K562 (cell line): ENCODE measurements at regions not wholly inside any gene's neighbourhood (a gene's known extent, or its start where the extent isn't known, plus 50 kb on each side); places are given as distances from the start of the nearest gene placed in this dataset.

Source experiments
- ATAC-seq: fragments of 200-7000 bp; cut with Tn5 transposase; 3 replicates; pipeline ENCODE4 v1.9.1; 2020; ENCODE audit warnings: moderate library complexity
- BruUV-seq: library from RNA; stranded (reverse); fragments of 400-500 nt; replicated peaks from 2 replicates; lab custom pipeline; 2021; lab: Mats Ljungman, UMichigan
- CTCF ChIA-PET: fragments of 300-600 bp; formaldehyde crosslinking; extraction: SDS; loops from one replicate; lab custom pipeline; 2021; ENCODE audit warnings: low intra/inter-chr PET ratio; lab: Yijun Ruan, JAX
- POLR2A ChIA-PET: fragments of 300-600, 350-650 bp; sonication (Branson Sonifier 250); formaldehyde crosslinking; extraction: SDS; loops from one replicate; lab custom pipeline; 2021; ENCODE audit warnings: antibody characterized with exemption, inconsistent platforms; lab: Yijun Ruan, JAX
- DNase-seq, 4 experiments: peaks; one replicate each; pipeline versions ENCODE4 v3.0.0 to v3.0.0-alpha.2; 2011 to 2018; ENCODE audit warnings: low spot score in 3 of 4, mixed read lengths in 3 of 4; ENCODE audit errors: extremely low read depth in 1 of 4
- FAIRE-seq: peaks from 2 replicates; lab custom pipeline; 2011; peaks lifted over from hg19 to GRCh38; lab: Jason Lieb, UNC
- H2AFZ ChIP-seq: 2 replicates; pipeline ENCODE4 v1.6.0; 2011; ENCODE audit warnings: low read depth, low read length, control low read depth, inconsistent platforms
- H3K27ac ChIP-seq: fragments of 200-600 bp; 3 replicates; pipeline ENCODE4 v1.8.0; 2011; ENCODE audit warnings: low read depth, mild to moderate bottlenecking, control low read depth, inconsistent platforms, low read length, moderate library complexity, mixed read lengths; ENCODE audit errors: extremely low read depth
- H3K27me3 ChIP-seq, 2 experiments: fragments of 300-600 bp in 1 of 2; 2 replicates in 1 of 2; 3 replicates in 1 of 2; pipeline versions ENCODE4 v1.6.0 to v1.8.0; 2011; ENCODE audit warnings: inconsistent platforms in 2 of 2, low read length in 2 of 2, mild to moderate bottlenecking in 1 of 2, mixed read lengths in 1 of 2, moderate library complexity in 1 of 2; ENCODE audit not compliant: control insufficient read depth in 2 of 2, insufficient read depth in 2 of 2
- H3K36me3 ChIP-seq: fragments of 300-600 bp; 3 replicates; pipeline ENCODE4 v1.8.0; 2011; ENCODE audit warnings: mild to moderate bottlenecking, low read length, inconsistent platforms; ENCODE audit not compliant: control insufficient read depth, insufficient read depth
- H3K4me1 ChIP-seq, 2 experiments: fragments of 200-600 bp in 1 of 2; replicated peaks in 1 of 2; 2 replicates in 1 of 2; 3 replicates in 1 of 2; pipeline versions ENCODE4 v1.5.1 to v1.8.0; 2011; ENCODE audit warnings: inconsistent platforms in 2 of 2, low read length in 2 of 2, mild to moderate bottlenecking in 1 of 2, mixed read lengths in 1 of 2, moderate library complexity in 1 of 2; ENCODE audit not compliant: control insufficient read depth in 2 of 2, insufficient read depth in 2 of 2
- H3K4me2 ChIP-seq: 2 replicates; pipeline ENCODE4 v1.6.1; 2011; ENCODE audit warnings: low read length, control low read depth, inconsistent platforms, mixed read lengths; ENCODE audit not compliant: insufficient read depth
- H3K4me3 ChIP-seq: fragments of 200-600 bp; sonication (generic), shearing (Covaris generic); 2 replicates; pipeline ENCODE4 v1.5.1; 2016; ENCODE audit warnings: control low read depth, inconsistent platforms
- H3K79me2 ChIP-seq: fragments of 200-600 bp; 3 replicates; pipeline ENCODE4 v1.8.0; 2011; ENCODE audit warnings: low read length, inconsistent platforms; ENCODE audit not compliant: control insufficient read depth, insufficient read depth
- H3K9ac ChIP-seq, 2 experiments: 2 replicates each; pipeline versions ENCODE4 v1.6.0 to v1.6.1; 2011; ENCODE audit warnings: low read depth in 2 of 2, low read length in 2 of 2, control low read depth in 1 of 2, inconsistent platforms in 1 of 2, mild to moderate bottlenecking in 1 of 2, mixed read lengths in 1 of 2; ENCODE audit not compliant: insufficient read depth in 1 of 2
- H3K9me1 ChIP-seq: one replicate; pipeline ENCODE4 v1.6.0; 2011; ENCODE audit warnings: inconsistent platforms, mild to moderate bottlenecking, low read length, moderate library complexity; ENCODE audit not compliant: control insufficient read depth, insufficient read depth
- H3K9me3 ChIP-seq: replicated peaks from 2 replicates; pipeline ENCODE4 v1.5.1; 2011; ENCODE audit warnings: low read depth, low read length, inconsistent platforms; ENCODE audit not compliant: control insufficient read depth, insufficient read depth
- H4K20me1 ChIP-seq: replicated peaks from 2 replicates; pipeline ENCODE4 v1.6.1; 2011; ENCODE audit warnings: low read length, inconsistent platforms, mixed read lengths; ENCODE audit not compliant: control insufficient read depth, insufficient read depth
- ARID1B ChIP-seq: fragments of 450-650 bp; IDR thresholded peaks from 2 replicates; pipeline ENCODE4 v1.6.1; 2016; ENCODE audit warnings: antibody characterized with exemption, mild to moderate bottlenecking, inconsistent platforms
- ETS1 ChIP-seq: conservative IDR thresholded peaks from 2 replicates; pipeline ENCODE4 v1.6.1; 2011; ENCODE audit warnings: low read depth, mild to moderate bottlenecking, low read length; ENCODE audit not compliant: control insufficient read depth
- KAT7 ChIP-seq: sonication (generic); formaldehyde crosslinking; IDR thresholded peaks from 2 replicates; pipeline ENCODE4 v1.8.0; 2022; ENCODE audit warnings: missing genetic modification reagents, mild to moderate bottlenecking, borderline replicate concordance
- MLX ChIP-seq, 2 experiments: fragments of 450-650 bp in 1 of 2; sonication (generic) in 1 of 2; formaldehyde crosslinking; conservative IDR thresholded peaks; 2 replicates each; pipeline versions ENCODE4 v1.4.0 to v1.8.1; 2020 to 2022; ENCODE audit warnings: mild to moderate bottlenecking in 1 of 2, missing genetic modification reagents in 1 of 2
- POLR2B ChIP-seq: fragments of 450-650 bp; IDR thresholded peaks from 2 replicates; pipeline ENCODE4 v1.6.1; 2018; ENCODE audit warnings: low read depth; ENCODE audit not compliant: partially characterized antibody
- PTTG1 ChIP-seq: fragments of 450-650 bp; IDR thresholded peaks from 2 replicates; pipeline ENCODE4 v1.6.1; 2016; ENCODE audit warnings: low read depth, mild to moderate bottlenecking, missing genetic modification characterization, missing compliant biosample characterization
- STAG1 ChIP-seq: sonication (generic); formaldehyde crosslinking; IDR thresholded peaks from 2 replicates; pipeline ENCODE4 v1.5.0; 2020; ENCODE audit warnings: missing genetic modification reagents, borderline replicate concordance
- USF2 ChIP-seq: sonication (generic); formaldehyde crosslinking; IDR thresholded peaks from 2 replicates; pipeline ENCODE4 v1.5.0; 2020; ENCODE audit warnings: missing genetic modification reagents
- ZNF280B ChIP-seq: fragments of 250-450 bp; sonication (Bioruptor Pico); IDR thresholded peaks from 2 replicates; pipeline ENCODE4 v1.5.1; 2021; ENCODE audit warnings: mild to moderate bottlenecking
- ZNF583 ChIP-seq: fragments of 250-450 bp; sonication (Bioruptor Pico); IDR thresholded peaks from 2 replicates; pipeline ENCODE4 v1.4.0; 2020
- WGBS: fragments of 100-300 bp; shearing (Covaris generic); methylation state at CpG from one replicate; pipeline ENCODE4 v1.1.6; 2016; ENCODE audit warnings: low coverage, mixed read lengths; ENCODE audit not compliant: insufficient coverage; ENCODE audit errors: missing lambda C conversion rate; 5-methylcytosine and 5-hydroxymethylcytosine counted together
- in situ Hi-C: fragments of 300-500 bp; cut with MboI; formaldehyde crosslinking; loops from 4 replicates; pipeline ENCODE4 v1.15.0; 2018; ENCODE audit warnings: inconsistent platforms, mixed read lengths
- intact Hi-C: fragments of 100-400 bp; cut with micrococcal nuclease; formaldehyde crosslinking; loops from 2 replicates; pipeline ENCODE4 v1.14.2; 2022

- FAIRE-seq, result no peak
- WGBS, result 2% methylated on average over 3 of the region's 3 CpGs
- Histone ChIP-seq H3K9ac (no peak overlapping the region), H3K4me1 (no peaks in the 10 kb centered on the region), H3K4me3 (no peak overlapping the region), H3K79me2 (no peaks in the 10 kb centered on the region), H3K27ac (no peak overlapping the region), H2AFZ (no peak overlapping the region), H3K36me3 (no peaks in the 10 kb centered on the region), H4K20me1 (no peaks in the 10 kb centered on the region), H3K27me3 (no peaks in the 10 kb centered on the region), H3K9me1 (no peaks in the 10 kb centered on the region), H3K9me3 (no peaks in the 10 kb centered on the region), H3K4me2 (no peak overlapping the region)
- in situ Hi-C loops, result no loop called here
- POLR2A ChIA-PET, result no interaction called here
- CTCF ChIA-PET, result no interaction called here
- DNase-seq, result no peak
- intact Hi-C loops, result no loop called here
- BruUV-seq, result no TSS peak
- no peak for ATAC-seq
- TF ChIP-seq STAG1 (CRISPR knock-in tag) (no peak), ZNF280B (no peak), ETS1 (no peak), MLX (CRISPR knock-in tag; conservative IDR thresholded peaks at IDR 0.05) (no peak), POLR2B (no peak), USF2 (CRISPR knock-in tag) (no peak), ZNF583 (CRISPR knock-in tag) (no peak), KAT7 (CRISPR knock-in tag) (no peak), PTTG1 (no peak), ARID1B (no peak)
Observed at GRCh38 chr5:153367466-153367865, 123.0 kb upstream of the GRIA1 start.
